IPS-18c (cell line): ENCODE measurements at regions not wholly inside any gene's neighbourhood (a gene's known extent, or its start where the extent isn't known, plus 50 kb on each side); places are given as distances from the start of the nearest gene placed in this dataset.

Experiments used
- H3K4me3 ChIP-seq: 2 replicates; pipeline ENCODE4 v1.7.0; 2013; ENCODE audit warnings: low read depth, mild to moderate bottlenecking, low read length, moderate library complexity; ENCODE audit not compliant: insufficient read depth
- H3K9me3 ChIP-seq: one replicate; pipeline ENCODE4 v1.6.1; 2013; ENCODE audit warnings: mild to moderate bottlenecking, low read length, moderate library complexity; ENCODE audit not compliant: control insufficient read depth, insufficient read depth

GRCh38 chr4:180766045-180766444, 1477.2 kb upstream of the TENM3 start:
- no peaks in the 10 kb centered on the region for H3K9me3 ChIP-seq

GRCh38 chr4:180766944-180767729, 1476.1 kb upstream of the TENM3 start:
- no peak overlapping the region for H3K4me3 ChIP-seq

More at GRCh38 chr4:180766045-180766444, 1477.2 kb upstream of the TENM3 start:
- no peak overlapping the region for H3K4me3 ChIP-seq

GRCh38 chr4:180768610-180769009, 1474.6 kb upstream of the TENM3 start:
- H3K9me3 ChIP-seq: no peaks in the 10 kb centered on the region

More at GRCh38 chr4:180766944-180767729, 1476.1 kb upstream of the TENM3 start:
- no peaks in the 10 kb centered on the region for H3K9me3 ChIP-seq

GRCh38 chr4:180769791-180770190, 1473.4 kb upstream of the TENM3 start:
- H3K4me3 ChIP-seq: no peak overlapping the region

More at GRCh38 chr4:180768610-180769009, 1474.6 kb upstream of the TENM3 start:
- H3K4me3 ChIP-seq: no peak overlapping the region

GRCh38 chr4:180770265-180770664, 1472.9 kb upstream of the TENM3 start:
- H3K9me3 ChIP-seq: no peaks in the 10 kb centered on the region

More at GRCh38 chr4:180769791-180770190, 1473.4 kb upstream of the TENM3 start:
- H3K9me3 ChIP-seq: no peaks in the 10 kb centered on the region

GRCh38 chr4:180784940-180785339, 1458.3 kb upstream of the TENM3 start:
- H3K9me3 ChIP-seq: no peaks in the 10 kb centered on the region

More at GRCh38 chr4:180770265-180770664, 1472.9 kb upstream of the TENM3 start:
- H3K4me3 ChIP-seq: no peak overlapping the region

GRCh38 chr4:180788729-180789128, 1454.5 kb upstream of the TENM3 start:
- H3K9me3 ChIP-seq: no peaks in the 10 kb centered on the region
- H3K4me3 ChIP-seq: no peak overlapping the region

More at GRCh38 chr4:180784940-180785339, 1458.3 kb upstream of the TENM3 start:
- H3K4me3 ChIP-seq: no peak overlapping the region

- H3K4me3 ChIP-seq: no peak overlapping the region
- H3K9me3 ChIP-seq: no peaks in the 10 kb centered on the region
Measured at GRCh38 chr4:180789929-180790328, 1453.3 kb upstream of the TENM3 start.

- Histone ChIP-seq H3K9me3 (no peaks in the 10 kb centered on the region), H3K4me3 (no peak overlapping the region)
Measured at GRCh38 chr4:180790471-180790870, 1452.7 kb upstream of the TENM3 start.

GRCh38 chr4:180792541-180792940, 1450.7 kb upstream of the TENM3 start:
- no peak overlapping the region for H3K4me3 ChIP-seq
- no peaks in the 10 kb centered on the region for H3K9me3 ChIP-seq

- Histone ChIP-seq H3K9me3 (no peaks in the 10 kb centered on the region), H3K4me3 (no peak overlapping the region)
Measured at GRCh38 chr4:180794333-180794732, 1448.9 kb upstream of the TENM3 start.

- H3K9me3 ChIP-seq: no peaks in the 10 kb centered on the region
- no peak overlapping the region for H3K4me3 ChIP-seq
Measured at GRCh38 chr4:180798036-180798577, 1445.1 kb upstream of the TENM3 start.

- Histone ChIP-seq H3K4me3 (no peak overlapping the region), H3K9me3 (no peaks in the 10 kb centered on the region)
Measured at GRCh38 chr4:180799798-180800197, 1443.4 kb upstream of the TENM3 start.

- no peaks in the 10 kb centered on the region for H3K9me3 ChIP-seq
- H3K4me3 ChIP-seq: no peak overlapping the region
Measured at GRCh38 chr4:180805101-180805500, 1438.1 kb upstream of the TENM3 start.

GRCh38 chr4:180808862-180809261, 1434.3 kb upstream of the TENM3 start:
- Histone ChIP-seq H3K4me3 (no peak overlapping the region), H3K9me3 (no peaks in the 10 kb centered on the region)

GRCh38 chr4:180809439-180809838, 1433.8 kb upstream of the TENM3 start:
- Histone ChIP-seq H3K9me3 (no peaks in the 10 kb centered on the region), H3K4me3 (no peak overlapping the region)

- Histone ChIP-seq H3K9me3 (no peaks in the 10 kb centered on the region), H3K4me3 (no peak overlapping the region)
Measured at GRCh38 chr4:180810581-180810980, 1432.6 kb upstream of the TENM3 start.

GRCh38 chr4:180811556-180811955, 1431.6 kb upstream of the TENM3 start:
- Histone ChIP-seq H3K4me3 (no peak overlapping the region), H3K9me3 (no peaks in the 10 kb centered on the region)
